Spleen (tissue), 11 donors: ENCODE measurements at regions not wholly inside any gene's neighbourhood (a gene's known extent, or its start where the extent isn't known, plus 50 kb on each side); places are given as distances from the start of the nearest gene placed in this dataset.

Experiments
- DNase-seq: peaks from one replicate; pipeline ENCODE4 v3.0.0-alpha.2; 2020
- H3K27ac ChIP-seq, 8 donors: fragments of 200-600 bp; sonication (generic) in 7 of 8; 1 replicate in 4 of 8; 2 replicates in 4 of 8; pipeline versions ENCODE4 v1.5.0 to v1.8.0; 2016 to 2021; ENCODE audit warnings: inconsistent platforms in 4 of 8, mild to moderate bottlenecking in 4 of 8, moderate library complexity in 1 of 8
- H3K27me3 ChIP-seq, 7 donors: fragments of 200-600 bp; sonication (generic) in 6 of 7; replicated peaks in 1 of 7; 1 replicate in 4 of 7; 2 replicates in 3 of 7; pipeline versions ENCODE4 v1.5.0 to v1.8.0; 2016 to 2021; ENCODE audit warnings: inconsistent platforms in 3 of 7, mild to moderate bottlenecking in 1 of 7
- H3K36me3 ChIP-seq, 6 donors: fragments of 200-600 bp; sonication (generic) in 5 of 6; 1 replicate in 4 of 6; 2 replicates in 2 of 6; pipeline versions ENCODE4 v1.5.0 to v1.8.0; 2016 to 2021; ENCODE audit warnings: inconsistent platforms in 2 of 6
- H3K4me1 ChIP-seq, 6 donors: fragments of 200-600 bp; sonication (generic) in 5 of 6; 1 replicate in 3 of 6; 2 replicates in 3 of 6; pipeline versions ENCODE4 v1.5.0 to v1.8.0; 2016 to 2021; ENCODE audit warnings: inconsistent platforms in 3 of 6
- H3K4me3 ChIP-seq, 8 donors: fragments of 200-600 bp; sonication (generic) in 7 of 8; 1 replicate in 4 of 8; 2 replicates in 4 of 8; pipeline versions ENCODE4 v1.5.0 to v1.8.0; 2016 to 2021; ENCODE audit warnings: inconsistent platforms in 4 of 8, mild to moderate bottlenecking in 4 of 8, moderate library complexity in 2 of 8
- H3K9me3 ChIP-seq, 8 donors: fragments of 200-600 bp; sonication (generic) in 7 of 8; 1 replicate in 4 of 8; 2 replicates in 4 of 8; pipeline versions ENCODE4 v1.5.0 to v1.8.0; 2016 to 2021; ENCODE audit warnings: inconsistent platforms in 4 of 8
- CTCF ChIP-seq, 11 experiments: fragments of 200-600 bp in 7 of 11; fragments of 450-650 bp in 4 of 11; sonication (generic) in 4 of 11; IDR thresholded peaks in 8 of 11; conservative IDR thresholded peaks in 3 of 11; 1 replicate in 7 of 11; 2 replicates in 4 of 11; pipeline versions ENCODE4 v1.4.0 to v1.8.0; 2016 to 2021; ENCODE audit warnings: antibody characterized with exemption in 11 of 11, inconsistent platforms in 4 of 11, mild to moderate bottlenecking in 1 of 11
- POLR2A ChIP-seq, 3 donors: fragments of 450-650 bp; IDR thresholded peaks; one replicate each; pipeline ENCODE4 v1.5.1; 2017; ENCODE audit warnings: antibody characterized with exemption in 3 of 3, mild to moderate bottlenecking in 1 of 3
- POLR2AphosphoS5 ChIP-seq, 3 donors: sonication (generic); formaldehyde crosslinking; IDR thresholded peaks; one replicate each; pipeline ENCODE4 v1.5.1; 2017; ENCODE audit warnings: antibody characterized with exemption in 3 of 3
- WGBS, 5 donors: extraction: QIAGEN DNeasy Blood & Tissue Kit in 3 of 5; methylation state at CpG; one replicate each; pipeline versions ENCODE4 v1.1.5 to v1.1.7; 2013 to 2018; 5-methylcytosine and 5-hydroxymethylcytosine counted together
- intact Hi-C: fragments of 100-400 bp; cut with DNase I; formaldehyde crosslinking; loops from one replicate; pipeline ENCODE4 v1.15.0; 2023; ENCODE audit warnings: low total_unique reads
- donor health status: healthy with polysubstance abuse.
- donor health status: DM: no; HTN: no; CAD: no; lungs with moderate emphysema.
- donor health status: DM: no; HTN: no; CAD: no.
- donor health status: Bipolar disorder and iron deficiency.
- donor health status: healthy.
- donor health status: DM: no; HTN: no; CAD: no.
- donor health status: DM: yes; HTN: yes; CAD: no.

DNA sequence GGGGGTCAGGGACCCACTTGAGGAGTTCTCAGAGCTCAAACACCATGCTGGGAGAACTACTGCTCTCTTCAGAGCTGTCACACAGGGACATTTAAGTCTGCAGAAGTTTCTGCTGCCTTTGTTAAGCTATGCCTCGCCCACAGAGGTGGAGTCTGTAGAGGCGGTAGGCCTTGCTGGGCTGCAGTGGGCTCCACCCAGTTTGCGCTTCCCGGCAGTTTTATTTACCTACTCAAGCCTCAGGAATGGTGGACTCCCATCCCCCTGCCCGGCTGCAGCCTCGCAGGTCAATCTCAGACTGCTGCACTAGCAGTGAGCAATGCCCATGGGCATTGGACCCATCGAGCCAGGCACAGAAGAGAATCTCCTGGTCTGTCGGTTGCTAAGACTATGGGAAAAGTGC, 706.4 kb downstream of the LRRIQ3 start:
- Histone ChIP-seq H3K36me3 (no peaks in the 10 kb centered on the region), H3K9me3 (peaks cover 0 to 18% (median 9%) of the 10 kb centered on the region in 8 donors), H3K27ac (no peak overlapping the region), H3K27me3 (no peaks in the 10 kb centered on the region), H3K4me3 (no peak overlapping the region), H3K4me1 (no peaks in the 10 kb centered on the region)
- intact Hi-C loops, result no loop called here
- peak; percentile 49 for DNase-seq
- 79 to 94% (median 91%) methylated on average over 8 of the region's 8 CpGs for WGBS, 5 donors
- TF ChIP-seq POLR2A (IDR thresholded peaks at IDR 0.05), result no peak
- TF ChIP-seq POLR2AphosphoS5 (IDR thresholded peaks at IDR 0.05), result no peak
- TF ChIP-seq CTCF (IDR thresholded peaks at IDR 0.05 in 8 of 11, conservative IDR thresholded peaks at IDR 0.05 in 3 of 11), result no peak

DNA sequence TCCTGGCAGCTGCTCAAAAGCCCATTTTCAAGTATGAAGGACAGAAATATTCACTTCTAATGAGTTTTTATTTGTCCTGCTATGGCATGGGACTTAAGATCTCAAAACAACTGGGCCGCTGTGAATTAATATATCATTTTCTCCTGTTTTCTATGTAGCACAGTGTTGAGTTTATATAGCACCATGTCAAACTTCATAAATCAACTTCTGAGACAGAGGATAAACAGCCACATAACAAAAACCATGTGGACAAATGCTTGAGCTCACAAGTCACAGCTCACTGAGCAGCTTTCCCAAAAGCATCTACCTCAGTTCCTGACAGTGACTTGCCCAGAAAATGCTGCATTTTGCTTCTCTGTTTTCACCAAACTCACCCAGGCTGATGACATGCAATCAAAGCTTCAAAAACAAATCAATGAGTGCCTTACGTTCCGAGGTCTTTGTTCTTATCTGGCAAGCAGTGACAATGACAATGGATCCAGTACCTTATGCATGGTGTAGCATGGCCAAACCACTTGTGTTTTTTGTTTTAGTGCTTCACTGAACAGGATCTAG, 722.6 kb downstream of the LRRIQ3 start:
- intact Hi-C loops, result no loop called here
- WGBS, 5 donors, result 70 to 85% (median 78%) methylated on average over 3 of the region's 3 CpGs

GRCh38 chr1:73472810-73473209, 725.2 kb downstream of the LRRIQ3 start:
- H3K36me3 ChIP-seq, result no peaks in the 10 kb centered on the region
- intact Hi-C loops, result no loop called here
- WGBS, 5 donors, result 84 to 95% (median 88%) methylated on average over 7 of the region's 7 CpGs

More for the DNA sequence above, 722.6 kb downstream of the LRRIQ3 start:
- Histone ChIP-seq H3K4me3 (no peak overlapping the region), H3K4me1 (no peaks in the 10 kb centered on the region), H3K9me3 (no peaks in the 10 kb centered on the region), H3K27me3 (no peaks in the 10 kb centered on the region), H3K36me3 (no peaks in the 10 kb centered on the region), H3K27ac (no peak overlapping the region)
- no peak for TF ChIP-seq POLR2AphosphoS5 (IDR thresholded peaks at IDR 0.05)
- TF ChIP-seq CTCF (IDR thresholded peaks at IDR 0.05 in 8 of 11, conservative IDR thresholded peaks at IDR 0.05 in 3 of 11), result no peak
- no peak for TF ChIP-seq POLR2A (IDR thresholded peaks at IDR 0.05)
- no peak for DNase-seq

DNA sequence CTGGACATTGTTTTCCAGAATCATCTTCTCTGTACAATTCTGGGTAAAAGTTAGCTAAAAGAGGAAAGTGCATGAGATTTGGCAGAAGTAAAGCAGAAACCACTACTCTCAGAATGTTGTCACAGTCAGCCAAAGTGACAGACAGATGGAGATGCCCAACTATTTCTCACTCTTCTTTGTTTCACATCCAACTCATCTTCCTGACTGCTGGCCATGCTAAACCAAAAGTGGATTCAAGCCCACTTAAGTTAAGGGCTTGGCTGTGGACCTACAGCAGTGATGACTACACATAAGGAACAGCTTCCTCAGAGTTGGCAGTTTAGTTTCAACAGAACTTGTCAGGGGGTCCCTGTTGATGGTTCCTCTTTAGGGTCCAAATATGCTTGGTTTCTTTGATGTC, 730.2 kb downstream of the LRRIQ3 start:
- Histone ChIP-seq H3K36me3 (no peaks in the 10 kb centered on the region), H3K9me3 (no peaks in the 10 kb centered on the region), H3K4me1 (no peaks in the 10 kb centered on the region), H3K27me3 (no peaks in the 10 kb centered on the region), H3K4me3 (no peak overlapping the region), H3K27ac (no peak overlapping the region)
- no peak for TF ChIP-seq CTCF (IDR thresholded peaks at IDR 0.05 in 8 of 11, conservative IDR thresholded peaks at IDR 0.05 in 3 of 11)
- TF ChIP-seq POLR2AphosphoS5 (IDR thresholded peaks at IDR 0.05), result no peak
- no peak for TF ChIP-seq POLR2A (IDR thresholded peaks at IDR 0.05)
- no peak for DNase-seq
- intact Hi-C loops, result no loop called here

More at GRCh38 chr1:73472810-73473209, 725.2 kb downstream of the LRRIQ3 start:
- no peaks in the 10 kb centered on the region for H3K4me1 ChIP-seq
- no peaks in the 10 kb centered on the region for H3K27me3 ChIP-seq
- no peaks in the 10 kb centered on the region for H3K9me3 ChIP-seq
- no peak for DNase-seq
- H3K4me3 ChIP-seq, result no peak overlapping the region
- H3K27ac ChIP-seq, result no peak overlapping the region
- TF ChIP-seq POLR2A (IDR thresholded peaks at IDR 0.05), result no peak
- TF ChIP-seq POLR2AphosphoS5 (IDR thresholded peaks at IDR 0.05), result no peak
- TF ChIP-seq CTCF (IDR thresholded peaks at IDR 0.05 in 8 of 11, conservative IDR thresholded peaks at IDR 0.05 in 3 of 11), result no peak
